Psoas muscle (tissue), 7 donors: ENCODE measurements at regions not wholly inside any gene's neighbourhood (a gene's known extent, or its start where the extent isn't known, plus 50 kb on each side); places are given as distances from the start of the nearest gene placed in this dataset.

Experiments used
- ATAC-seq, 4 donors: fragments of 200-7000 bp; cut with Tn5 transposase; one replicate each; pipeline ENCODE4 v1.9.1; 2020; ENCODE audit warnings: moderate library complexity in 3 of 4, mild to moderate bottlenecking in 2 of 4
- DNase-seq, 2 donors: peaks; one replicate each; pipeline ENCODE4 v3.0.0-alpha.2; 2020
- H3K27ac ChIP-seq: fragments of 200-600 bp; one replicate; pipeline ENCODE4 v1.8.0; 2022
- H3K27me3 ChIP-seq, 3 donors: fragments of 200-600 bp in 1 of 3; one replicate each; pipeline versions ENCODE4 v1.6.1 to v1.8.0; 2013 to 2022; ENCODE audit warnings: low read length in 2 of 3, mild to moderate bottlenecking in 2 of 3, moderate library complexity in 1 of 3; ENCODE audit not compliant: insufficient read depth in 3 of 3
- H3K36me3 ChIP-seq, 2 donors: fragments of 200-600 bp in 1 of 2; one replicate each; pipeline versions ENCODE4 v1.6.1 to v1.8.0; 2013 to 2022; ENCODE audit warnings: low read depth in 1 of 2, mild to moderate bottlenecking in 1 of 2, moderate library complexity in 1 of 2; ENCODE audit not compliant: insufficient read depth in 1 of 2
- H3K4me1 ChIP-seq: fragments of 200-600 bp; one replicate; pipeline ENCODE4 v1.8.0; 2022
- H3K4me3 ChIP-seq: fragments of 200-600 bp; one replicate; pipeline ENCODE4 v1.8.0; 2022; ENCODE audit warnings: mild to moderate bottlenecking
- H3K9me3 ChIP-seq: fragments of 200-600 bp; one replicate; pipeline ENCODE4 v1.8.0; 2022
- CTCF ChIP-seq: fragments of 200-600 bp; IDR thresholded peaks from one replicate; pipeline ENCODE4 v1.8.0; 2022; ENCODE audit warnings: antibody characterized with exemption
- WGBS, 3 donors: extraction: QIAGEN DNeasy Blood & Tissue Kit; methylation state at CpG; one replicate each; pipeline versions ENCODE4 v1.1.6 to v1.1.7; 2013; 5-methylcytosine and 5-hydroxymethylcytosine counted together
- intact Hi-C, 2 donors: fragments of 100-400 bp; cut with DNase I; formaldehyde crosslinking; loops; one replicate each; pipeline versions ENCODE4 v1.11.0 to v1.14.2; 2022
- donor health status: healthy with polysubstance abuse.
- donor health status: DM: no; HTN: no; CAD: no; lungs with moderate emphysema.
- donor health status: Bipolar disorder and iron deficiency.
- donor health status: healthy.
- donor health status: DM: yes; HTN: yes; CAD: no.
- donor health status: DM: no; HTN: no; CAD: no.
- donor health status: DM: yes; HTN: yes; CAD: no.

DNA sequence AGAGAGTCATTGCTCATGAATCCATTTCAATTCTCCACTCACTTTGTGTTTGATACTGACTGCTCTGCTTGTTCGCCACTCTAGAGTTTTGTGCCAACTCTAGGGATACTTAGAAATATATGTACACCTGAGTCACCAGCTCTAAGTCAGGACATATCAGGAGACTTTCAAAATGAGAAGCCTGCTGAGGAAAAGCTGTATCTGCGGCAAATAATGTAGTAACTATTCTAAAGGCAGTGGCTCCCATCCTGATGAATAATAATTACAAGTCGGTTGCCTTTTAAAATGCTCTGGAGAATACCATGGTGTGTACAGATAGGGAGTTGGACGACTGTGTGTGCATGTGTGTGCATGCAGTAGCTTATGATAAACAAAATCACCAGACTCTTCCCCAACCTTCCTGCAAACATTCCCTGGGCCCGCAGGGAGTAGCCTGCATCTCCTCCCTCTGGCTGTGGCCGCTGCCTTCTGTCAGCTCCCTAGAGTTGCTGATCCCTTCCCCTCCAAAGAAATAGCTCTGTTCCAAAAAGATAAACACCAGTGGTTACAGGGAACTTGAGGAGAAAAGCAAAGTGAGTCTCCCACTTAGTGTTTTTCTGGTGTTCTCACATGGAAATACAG, 346.3 kb upstream of the UMPS start:
- 74 to 86% (median 78%) methylated on average over 6 of the region's 6 CpGs for WGBS, 3 donors
- Histone ChIP-seq H3K4me3 (no peak overlapping the region), H3K27ac (no peak overlapping the region), H3K27me3 (no peaks in the 10 kb centered on the region), H3K4me1 (no peaks in the 10 kb centered on the region), H3K36me3 (peaks cover 0 to 3% of the 10 kb centered on the region in 2 donors), H3K9me3 (no peaks in the 10 kb centered on the region)
- ATAC-seq (no peak), DNase-seq (no peak)
- intact Hi-C loops = no loop called here
- no peak for TF ChIP-seq CTCF

DNA sequence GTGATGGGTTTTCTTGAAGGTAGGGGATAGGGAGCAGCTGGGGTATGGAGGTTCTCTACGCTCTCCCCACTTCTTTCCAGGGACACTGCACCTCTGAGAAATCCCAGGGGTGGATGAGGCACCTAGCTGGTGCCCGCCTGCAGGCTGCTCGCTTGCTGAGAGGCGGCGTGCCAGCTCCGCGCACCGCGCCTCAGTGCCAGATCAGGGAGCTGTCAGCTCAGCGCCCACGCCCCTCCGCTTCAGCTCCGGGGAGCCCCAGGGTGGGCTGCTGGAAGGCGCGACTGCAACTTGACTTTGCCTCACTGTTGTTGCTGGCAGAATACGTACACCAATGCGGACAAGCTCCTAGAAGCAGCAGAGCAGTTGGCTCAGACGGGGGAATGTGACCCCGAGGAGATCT, 345.7 kb upstream of the UMPS start:
- no peak overlapping the region for H3K27ac ChIP-seq
- no peak for TF ChIP-seq CTCF
- H3K27me3 ChIP-seq = no peaks in the 10 kb centered on the region
- peaks cover 0 to 3% of the 10 kb centered on the region in 2 donors for H3K36me3 ChIP-seq
- ATAC-seq (no peak), DNase-seq (no peak)
- no peaks in the 10 kb centered on the region for H3K9me3 ChIP-seq
- WGBS, 3 donors = 91 to 94% (median 93%) methylated on average over 19 of the region's 19 CpGs
- intact Hi-C loops = no loop called here
- no peaks in the 10 kb centered on the region for H3K4me1 ChIP-seq
- H3K4me3 ChIP-seq = no peak overlapping the region

GRCh38 chr3:124385996-124386395, 344.3 kb upstream of the UMPS start:
- no peaks in the 10 kb centered on the region for H3K4me1 ChIP-seq
- intact Hi-C loops = no loop called here
- H3K4me3 ChIP-seq = no peak overlapping the region
- no peak for DNase-seq
- H3K9me3 ChIP-seq = no peaks in the 10 kb centered on the region
- no peaks in the 10 kb centered on the region for H3K27me3 ChIP-seq
- ATAC-seq = no peak
- H3K36me3 ChIP-seq = peaks cover 0 to 3% of the 10 kb centered on the region in 2 donors
- TF ChIP-seq CTCF = no peak
- H3K27ac ChIP-seq = no peak overlapping the region
- WGBS, 3 donors = 57 to 73% (median 62%) methylated on average over 2 of the region's 2 CpGs

- TF ChIP-seq CTCF = no peak
- Histone ChIP-seq H3K9me3 (no peaks in the 10 kb centered on the region), H3K36me3 (peaks cover 0 to 3% of the 10 kb centered on the region in 2 donors), H3K27ac (no peak overlapping the region), H3K4me1 (no peaks in the 10 kb centered on the region), H3K27me3 (no peaks in the 10 kb centered on the region), H3K4me3 (no peak overlapping the region)
- intact Hi-C loops = no loop called here
- 69 to 76% (median 70%) methylated on average over 4 of the region's 4 CpGs for WGBS, 3 donors
- ATAC-seq (no peak), DNase-seq (no peak)
Observed at GRCh38 chr3:124386996-124387595, 343.2 kb upstream of the UMPS start.

DNA sequence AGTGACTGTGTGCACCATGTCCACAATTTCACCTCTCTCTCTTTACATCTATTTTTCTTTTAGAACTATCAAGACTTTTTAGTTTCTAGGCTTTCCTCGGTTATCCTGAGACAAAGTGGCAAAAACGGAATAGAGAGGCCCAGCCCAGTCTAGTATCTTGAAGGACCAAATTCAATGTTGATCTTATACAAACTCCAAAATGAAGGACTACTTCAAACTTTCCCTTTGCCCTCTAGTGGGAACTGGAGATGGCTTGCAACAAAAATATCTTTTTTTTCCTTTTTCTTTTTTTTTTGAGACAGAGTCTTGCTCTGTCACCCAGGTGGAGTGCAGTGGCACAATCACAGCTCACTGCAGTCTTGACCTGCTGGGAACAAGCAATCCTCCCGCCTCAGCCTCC, 338.5 kb upstream of the UMPS start:
- ATAC-seq (no peak), DNase-seq (no peak)
- WGBS, 3 donors = 93 to 97% (median 96%) methylated on average over 3 of the region's 3 CpGs

More for the DNA sequence above, 338.5 kb upstream of the UMPS start:
- Histone ChIP-seq H3K36me3 (peaks cover 0 to 3% of the 10 kb centered on the region in 2 donors), H3K27ac (no peak overlapping the region), H3K4me1 (no peaks in the 10 kb centered on the region), H3K9me3 (no peaks in the 10 kb centered on the region), H3K4me3 (no peak overlapping the region), H3K27me3 (no peaks in the 10 kb centered on the region)
- intact Hi-C loops = no loop called here
- no peak for TF ChIP-seq CTCF
